ENCODE measurements at regions not wholly inside any gene's neighbourhood (a gene's known extent, or its start where the extent isn't known, plus 50 kb on each side); places are given as distances from the start of the nearest gene placed in this dataset.
"Not testable (repeated sequence)": the region's sequence is repeated elsewhere in the genome, so short reads cannot be mapped to it uniquely, and the experiment has no call there.

GRCh38 chr13:24985896-24986295 lies 110.0 kb upstream of the PABPC3 start:
- in situ Hi-C loops (cut with HindIII; ENCODE audit: low pct_unique_long_range_greater_than_20kb, low sequenced_read_pairs) (no loop called here), intact Hi-C loops (cut with micrococcal nuclease; ENCODE audit: unreplicated experiment) (no loop called here)
- no peak for ATAC-seq
- Histone ChIP-seq H3K4me1 (ENCODE audit: control insufficient read depth, insufficient read depth, low read length) (peaks cover 4% of the 10 kb centered on the region; the same call in 1 of the 2 replicates), H3K4me3 (ENCODE audit: low read depth in 2 of 2, low read length in 2 of 2) (no peak overlapping the region), H3K36me3 (ENCODE audit: control insufficient read depth, insufficient read depth, low read length) (no peaks in the 10 kb centered on the region), H3K27me3 (ENCODE audit: control insufficient read depth, insufficient read depth, low read length) (peaks cover 3% of the 10 kb centered on the region), H3K9me3 (ENCODE audit: control insufficient read depth, insufficient read depth, low read depth, low read length) (no peaks in the 10 kb centered on the region), H3K27ac (ENCODE audit: low read length) (no peak overlapping the region)
- BruUV-seq (replicated peaks): no TSS peak
- TF ChIP-seq TCF7L2 (IDR thresholded peaks at IDR 0.05; ENCODE audit: low read depth, low read length) (no peak), REST (IDR thresholded peaks at IDR 0.05; ENCODE audit: insufficient read depth in 1 of 2, low read depth in 2 of 2, low read length in 1 of 2) (no peak), POLR2AphosphoS5 (IDR thresholded peaks at IDR 0.05; ENCODE audit: low read depth, low read length) (no peak), SIN3A (IDR thresholded peaks at IDR 0.05; ENCODE audit: borderline replicate concordance, insufficient read depth, low read depth, low read length) (no peak), CTCF (IDR thresholded peaks at IDR 0.05) (no peak)
- ChIA-PET CTCF (interaction anchor here (0.6 kb wide), 1 partner anchor 129 kb away, joined by 4 read pairs; no protein-coding TSS in a partner anchor), POLR2A (no interaction called here)
- DNase-seq (ENCODE audit: low read depth, low spot score): no peak

- DNase-seq (ENCODE audit: low read depth, low spot score): no peak
- TF ChIP-seq CTCF (IDR thresholded peaks at IDR 0.05): no peak
- TF ChIP-seq TCF7L2 (IDR thresholded peaks at IDR 0.05; ENCODE audit: low read depth, low read length): no peak
- TF ChIP-seq POLR2AphosphoS5 (IDR thresholded peaks at IDR 0.05; ENCODE audit: low read depth, low read length): no peak
- no peak for TF ChIP-seq REST (IDR thresholded peaks at IDR 0.05; ENCODE audit: insufficient read depth in 1 of 2, low read depth in 2 of 2, low read length in 1 of 2)
- TF ChIP-seq SIN3A (IDR thresholded peaks at IDR 0.05; ENCODE audit: borderline replicate concordance, insufficient read depth, low read depth, low read length): no peak
- CTCF ChIA-PET: no interaction called here
Measured at GRCh38 chr13:24986826-24987225, 109.1 kb upstream of the PABPC3 start.

GRCh38 chr13:24989959-24990358 lies 106.0 kb upstream of the PABPC3 start:
- CTCF ChIA-PET; H3K27ac ChIP-seq (ENCODE audit: low read length); intact Hi-C loops (cut with micrococcal nuclease; ENCODE audit: unreplicated experiment); DNase-seq (ENCODE audit: low read depth, low spot score); ATAC-seq; H3K36me3 ChIP-seq (ENCODE audit: control insufficient read depth, insufficient read depth, low read length); BruUV-seq (replicated peaks); H3K9me3 ChIP-seq (ENCODE audit: control insufficient read depth, insufficient read depth, low read depth, low read length); H3K4me1 ChIP-seq (ENCODE audit: control insufficient read depth, insufficient read depth, low read length); POLR2A ChIA-PET; in situ Hi-C loops (cut with HindIII; ENCODE audit: low pct_unique_long_range_greater_than_20kb, low sequenced_read_pairs); H3K27me3 ChIP-seq (ENCODE audit: control insufficient read depth, insufficient read depth, low read length); H3K4me3 ChIP-seq (ENCODE audit: low read depth in 2 of 2, low read length in 2 of 2): not testable (repeated sequence)

More at GRCh38 chr13:24986826-24987225, 109.1 kb upstream of the PABPC3 start:
- Histone ChIP-seq H3K27ac (ENCODE audit: low read length) (no peak overlapping the region), H3K4me3 (ENCODE audit: low read depth in 2 of 2, low read length in 2 of 2) (no peak overlapping the region), H3K9me3 (ENCODE audit: control insufficient read depth, insufficient read depth, low read depth, low read length) (no peaks in the 10 kb centered on the region), H3K36me3 (ENCODE audit: control insufficient read depth, insufficient read depth, low read length) (no peaks in the 10 kb centered on the region), H3K4me1 (ENCODE audit: control insufficient read depth, insufficient read depth, low read length) (peaks cover 4% of the 10 kb centered on the region; the same call in 1 of the 2 replicates), H3K27me3 (ENCODE audit: control insufficient read depth, insufficient read depth, low read length) (peaks cover 3% of the 10 kb centered on the region)
- in situ Hi-C loops (cut with HindIII; ENCODE audit: low pct_unique_long_range_greater_than_20kb, low sequenced_read_pairs): no loop called here
- intact Hi-C loops (cut with micrococcal nuclease; ENCODE audit: unreplicated experiment): no loop called here
- no peak for ATAC-seq
- POLR2A ChIA-PET: no interaction called here
- no TSS peak for BruUV-seq (replicated peaks)

- POLR2A ChIA-PET, ATAC-seq: not testable (repeated sequence)
Measured at GRCh38 chr13:24992946-24993345, 103.0 kb upstream of the PABPC3 start.

More at GRCh38 chr13:24992946-24993345, 103.0 kb upstream of the PABPC3 start:
- CTCF ChIA-PET; H3K27ac ChIP-seq (ENCODE audit: low read length); in situ Hi-C loops (cut with HindIII; ENCODE audit: low pct_unique_long_range_greater_than_20kb, low sequenced_read_pairs); H3K4me3 ChIP-seq (ENCODE audit: low read depth in 2 of 2, low read length in 2 of 2); DNase-seq (ENCODE audit: low read depth, low spot score); H3K27me3 ChIP-seq (ENCODE audit: control insufficient read depth, insufficient read depth, low read length); H3K36me3 ChIP-seq (ENCODE audit: control insufficient read depth, insufficient read depth, low read length); H3K9me3 ChIP-seq (ENCODE audit: control insufficient read depth, insufficient read depth, low read depth, low read length); intact Hi-C loops (cut with micrococcal nuclease; ENCODE audit: unreplicated experiment); BruUV-seq (replicated peaks); H3K4me1 ChIP-seq (ENCODE audit: control insufficient read depth, insufficient read depth, low read length): not testable (repeated sequence)
